NT2/D1 (cell line): ENCODE measurements at regions not wholly inside any gene's neighbourhood (a gene's known extent, or its start where the extent isn't known, plus 50 kb on each side); places are given as distances from the start of the nearest gene placed in this dataset.

Experiments
- SUZ12 ChIP-seq: IDR thresholded peaks from 2 replicates; pipeline ENCODE4 v1.6.1; 2011; ENCODE audit not compliant: insufficient read length, insufficient read depth; ENCODE audit errors: extremely low read depth
- YY1 ChIP-seq: IDR thresholded peaks from 2 replicates; pipeline ENCODE4 v1.6.1; 2011; ENCODE audit not compliant: insufficient read length, insufficient read depth

DNA sequence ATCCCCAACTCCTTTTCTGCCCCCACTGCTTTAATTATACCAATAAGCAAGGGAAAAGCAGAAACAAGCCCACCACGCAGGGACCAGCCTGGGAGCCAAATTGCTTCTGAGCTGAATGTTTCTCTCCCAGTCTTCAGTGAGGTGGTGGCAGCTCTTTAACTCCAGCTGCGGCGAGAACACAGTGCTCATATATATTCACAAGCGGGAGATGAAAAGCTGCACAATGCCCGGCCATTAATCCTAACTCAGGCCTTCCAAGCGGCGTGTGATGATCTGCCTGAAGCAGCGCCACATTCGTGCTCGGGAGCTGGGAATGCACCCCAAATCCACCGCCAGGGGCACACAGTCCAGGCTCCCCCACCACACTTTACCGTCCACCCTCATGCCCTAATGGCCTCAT lies 203.7 kb upstream of the SDK2 start:
- TF ChIP-seq SUZ12 (no peak), YY1 (no peak)
